DND-41 (cell line): ENCODE measurements at regions not wholly inside any gene's neighbourhood (a gene's known extent, or its start where the extent isn't known, plus 50 kb on each side); places are given as distances from the start of the nearest gene placed in this dataset.

Experiments
- ATAC-seq: fragments of 200-7000 bp; cut with Tn5 transposase; 3 replicates; pipeline ENCODE4 v1.9.1; 2021; ENCODE audit warnings: low read depth; ENCODE audit not compliant: insufficient read depth
- DNase-seq: peaks from one replicate; pipeline ENCODE4 v3.0.0-alpha.2; 2020
- H2AFZ ChIP-seq: 2 replicates; pipeline ENCODE4 v1.6.0; 2012; ENCODE audit warnings: low read depth, low read length
- H3K27ac ChIP-seq: 2 replicates; pipeline ENCODE4 v1.5.1; 2012; ENCODE audit warnings: low read length, inconsistent platforms
- H3K27me3 ChIP-seq: fragments of 200-600 bp; sonication (generic); 2 replicates; pipeline ENCODE4 v1.6.0; 2012; ENCODE audit warnings: low read length, mild to moderate bottlenecking, inconsistent platforms; ENCODE audit not compliant: insufficient read depth, poor library complexity
- H3K36me3 ChIP-seq: 2 replicates; pipeline ENCODE4 v1.5.1; 2012; ENCODE audit warnings: low read length, inconsistent platforms; ENCODE audit not compliant: insufficient read depth
- H3K4me1 ChIP-seq: 2 replicates; pipeline ENCODE4 v1.5.1; 2012; ENCODE audit warnings: mild to moderate bottlenecking, low read length; ENCODE audit not compliant: insufficient read depth
- H3K4me2 ChIP-seq: 2 replicates; pipeline ENCODE4 v1.6.0; 2012; ENCODE audit warnings: mild to moderate bottlenecking, moderate library complexity, low read length, inconsistent platforms; ENCODE audit not compliant: insufficient read depth
- H3K4me3 ChIP-seq, 2 experiments: fragments of 200-600 bp in 1 of 2; shearing (Covaris generic) in 1 of 2; 2 replicates each; pipeline ENCODE4 v1.5.1; 2012 to 2016; ENCODE audit warnings: inconsistent platforms in 2 of 2, low read length in 2 of 2, mild to moderate bottlenecking in 2 of 2, low read depth in 1 of 2, moderate library complexity in 1 of 2
- H3K79me2 ChIP-seq: 2 replicates; pipeline ENCODE4 v1.6.0; 2012; ENCODE audit warnings: low read length, inconsistent platforms; ENCODE audit not compliant: insufficient read depth
- H3K9ac ChIP-seq: 2 replicates; pipeline ENCODE4 v1.6.0; 2012; ENCODE audit warnings: low read depth, mild to moderate bottlenecking, inconsistent platforms, low read length, moderate library complexity
- H3K9me3 ChIP-seq: 2 replicates; pipeline ENCODE4 v1.5.1; 2012; ENCODE audit warnings: low read length, moderate library complexity, mild to moderate bottlenecking, inconsistent platforms; ENCODE audit not compliant: insufficient read depth, severe bottlenecking
- H4K20me1 ChIP-seq: 2 replicates; pipeline ENCODE4 v1.6.0; 2012; ENCODE audit warnings: low read length; ENCODE audit not compliant: insufficient read depth
- CTCF ChIP-seq: IDR thresholded peaks from 2 replicates; pipeline ENCODE4 v1.5.1; 2012; ENCODE audit warnings: borderline replicate concordance, low read length, moderate library complexity, mild to moderate bottlenecking; ENCODE audit not compliant: poor library complexity, severe bottlenecking; ENCODE audit errors: extremely low read depth
- EZH2 ChIP-seq: IDR thresholded peaks from 3 replicates; pipeline ENCODE4 v1.6.1; 2012; ENCODE audit warnings: borderline replicate concordance, low read depth, mild to moderate bottlenecking, moderate library complexity, low read length, inconsistent platforms; ENCODE audit not compliant: severe bottlenecking

DNA sequence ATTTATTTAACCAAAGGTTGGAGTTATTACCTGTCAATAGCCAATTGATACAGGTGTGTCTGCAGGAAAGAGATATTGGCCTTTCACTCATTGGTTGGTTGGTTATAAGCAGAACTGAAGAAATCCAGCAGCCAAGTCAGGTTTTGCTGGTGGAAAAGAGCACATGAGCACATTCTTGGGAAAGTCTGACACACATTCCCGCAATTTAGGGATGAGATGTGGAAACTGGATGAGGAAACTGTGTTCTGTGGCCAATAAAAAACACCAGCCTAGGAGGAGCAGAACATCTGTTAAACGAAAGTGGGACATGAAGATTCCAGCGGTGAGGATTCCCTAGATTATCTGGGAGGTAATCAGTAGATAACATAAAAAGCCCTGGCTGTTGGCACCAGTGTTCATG is 567.4 kb upstream of the CPEB2 start:
- no peak for TF ChIP-seq EZH2
- TF ChIP-seq CTCF = no peak
- Histone ChIP-seq H3K36me3 (no peaks in the 10 kb centered on the region), H3K4me1 (no peaks in the 10 kb centered on the region), H4K20me1 (no peaks in the 10 kb centered on the region), H3K79me2 (no peaks in the 10 kb centered on the region), H3K9ac (no peak overlapping the region), H3K27ac (no peak overlapping the region), H3K4me3 (no peak overlapping the region), H3K4me2 (no peak overlapping the region), H3K9me3 (no peaks in the 10 kb centered on the region), H2AFZ (no peak overlapping the region), H3K27me3 (no peaks in the 10 kb centered on the region)
- ATAC-seq = no peak
- DNase-seq = no peak

GRCh38 chr4:14441561-14441960 is 560.7 kb upstream of the CPEB2 start:
- H3K27me3 ChIP-seq = no peaks in the 10 kb centered on the region
- H3K36me3 ChIP-seq = no peaks in the 10 kb centered on the region
- no peak overlapping the region for H3K27ac ChIP-seq
- no peaks in the 10 kb centered on the region for H3K9me3 ChIP-seq
- H3K9ac ChIP-seq = no peak overlapping the region
- no peak for ATAC-seq
- no peak overlapping the region for H2AFZ ChIP-seq
- TF ChIP-seq CTCF (no peak), EZH2 (no peak)
- no peaks in the 10 kb centered on the region for H4K20me1 ChIP-seq
- H3K4me3 ChIP-seq = no peak overlapping the region
- DNase-seq = no peak
- H3K79me2 ChIP-seq = no peaks in the 10 kb centered on the region
- no peaks in the 10 kb centered on the region for H3K4me1 ChIP-seq
- no peak overlapping the region for H3K4me2 ChIP-seq

DNA sequence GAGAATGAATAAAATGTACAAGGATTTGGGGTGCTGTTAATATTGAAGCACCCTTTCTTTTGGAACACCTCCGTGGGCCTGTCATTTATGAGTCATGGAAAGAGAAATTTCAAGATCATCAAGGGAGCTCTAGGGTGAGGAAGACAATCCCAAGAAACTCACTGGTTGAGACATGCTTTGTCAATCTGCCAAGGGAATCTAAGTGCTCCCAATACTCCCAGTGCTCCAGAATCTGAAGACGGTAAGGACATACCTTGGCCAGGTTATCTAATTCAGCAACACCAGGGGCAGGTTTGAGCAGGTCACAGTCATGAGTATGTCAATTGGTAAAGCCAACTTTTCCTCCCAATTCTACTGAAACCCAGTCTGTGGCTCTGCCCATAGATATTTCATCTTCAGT is 556.4 kb upstream of the CPEB2 start:
- Histone ChIP-seq H3K27ac (no peak overlapping the region), H2AFZ (no peak overlapping the region), H3K9ac (no peak overlapping the region), H3K4me1 (no peaks in the 10 kb centered on the region), H3K4me3 (no peak overlapping the region), H3K4me2 (no peak overlapping the region), H4K20me1 (no peaks in the 10 kb centered on the region), H3K27me3 (no peaks in the 10 kb centered on the region), H3K79me2 (no peaks in the 10 kb centered on the region), H3K9me3 (no peaks in the 10 kb centered on the region), H3K36me3 (no peaks in the 10 kb centered on the region)
- no peak for DNase-seq
- no peak for ATAC-seq
- TF ChIP-seq CTCF (no peak), EZH2 (no peak)

GRCh38 chr4:14446311-14446710 is 556.0 kb upstream of the CPEB2 start:
- Histone ChIP-seq H4K20me1 (no peaks in the 10 kb centered on the region), H3K4me3 (no peak overlapping the region), H3K9me3 (no peaks in the 10 kb centered on the region), H3K4me2 (no peak overlapping the region), H3K79me2 (no peaks in the 10 kb centered on the region), H3K4me1 (no peaks in the 10 kb centered on the region), H3K36me3 (no peaks in the 10 kb centered on the region), H3K27ac (no peak overlapping the region), H2AFZ (no peak overlapping the region), H3K9ac (no peak overlapping the region), H3K27me3 (no peaks in the 10 kb centered on the region)
- ATAC-seq = no peak
- no peak for DNase-seq
- no peak for TF ChIP-seq EZH2
- TF ChIP-seq CTCF = no peak
